Endothelial cell of umbilical vein (primary cell): ENCODE measurements at regions not wholly inside any gene's neighbourhood (a gene's known extent, or its start where the extent isn't known, plus 50 kb on each side); places are given as distances from the start of the nearest gene placed in this dataset.

Source experiments
- BruUV-seq: library from RNA; stranded (reverse); fragments of 400-500 nt; replicated peaks from 2 replicates; lab custom pipeline; 2021; lab: Mats Ljungman, UMichigan
- CTCF ChIA-PET: fragments of 300-600, 350-600 bp; sonication (Branson Sonifier 250); formaldehyde crosslinking; loops from one replicate; lab custom pipeline; 2021; ENCODE audit warnings: antibody characterized with exemption, inconsistent platforms; lab: Charles Lee
- POLR2A ChIA-PET: fragments of 300-600, 350-600 bp; sonication (Branson Sonifier 250); formaldehyde crosslinking; loops from one replicate; lab custom pipeline; 2021; ENCODE audit warnings: antibody characterized with exemption, inconsistent platforms; lab: Charles Lee
- DNase-seq: peaks from one replicate; pipeline ENCODE4 v3.0.0-alpha.2; 2011; ENCODE audit warnings: low read depth, low spot score
- FAIRE-seq: peaks from 2 replicates; lab custom pipeline; 2011; peaks lifted over from hg19 to GRCh38; lab: Jason Lieb, UNC
- H2AFZ ChIP-seq: 2 replicates; pipeline ENCODE4 v1.6.0; 2012; ENCODE audit warnings: low read depth, low read length, control low read depth, inconsistent platforms
- H3K27ac ChIP-seq: 2 replicates; pipeline ENCODE4 v1.5.1; 2011; ENCODE audit warnings: low read depth, mild to moderate bottlenecking, control low read depth, low read length, moderate library complexity; ENCODE audit not compliant: insufficient read depth
- H3K27me3 ChIP-seq, 2 experiments: 2 replicates each; pipeline versions ENCODE4 v1.6.0 to v1.6.1; 2011; ENCODE audit warnings: low read length in 2 of 2, mixed read lengths in 1 of 2; ENCODE audit not compliant: control insufficient read depth in 2 of 2, insufficient read depth in 2 of 2
- H3K36me3 ChIP-seq, 2 experiments: 2 replicates in 1 of 2; 3 replicates in 1 of 2; pipeline ENCODE4 v1.5.1; 2011; ENCODE audit warnings: low read length in 2 of 2, mild to moderate bottlenecking in 1 of 2, moderate library complexity in 1 of 2; ENCODE audit not compliant: control insufficient read depth in 2 of 2, insufficient read depth in 2 of 2; ENCODE audit errors: extremely low read depth in 1 of 2
- H3K4me1 ChIP-seq: 3 replicates; pipeline ENCODE4 v1.5.1; 2011; ENCODE audit warnings: mild to moderate bottlenecking, low read length; ENCODE audit not compliant: control insufficient read depth, insufficient read depth; ENCODE audit errors: extremely low read depth
- H3K4me2 ChIP-seq: 2 replicates; pipeline ENCODE4 v1.6.1; 2011; ENCODE audit warnings: low read length, control low read depth, mixed read lengths; ENCODE audit not compliant: insufficient read depth
- H3K4me3 ChIP-seq, 3 experiments: fragments of 200-600 bp in 1 of 3; sonication (generic), shearing (Covaris generic) in 1 of 3; replicated peaks in 1 of 3; 2 replicates each; pipeline ENCODE4 v1.5.1; 2011 to 2016; ENCODE audit warnings: control low read depth in 3 of 3, low read length in 3 of 3, mild to moderate bottlenecking in 2 of 3, inconsistent platforms in 1 of 3, low read depth in 1 of 3, moderate library complexity in 1 of 3; ENCODE audit not compliant: insufficient read depth in 1 of 3
- H3K79me2 ChIP-seq: 2 replicates; pipeline ENCODE4 v1.6.0; 2012; ENCODE audit warnings: low read length, inconsistent platforms; ENCODE audit not compliant: control insufficient read depth, insufficient read depth
- H3K9ac ChIP-seq: replicated peaks from 2 replicates; pipeline ENCODE3; 2011; ENCODE audit warnings: low read length, control low read depth; ENCODE audit not compliant: insufficient read depth; ENCODE audit errors: extremely low read depth
- H3K9me1 ChIP-seq: replicated peaks from 3 replicates; pipeline ENCODE4 v1.6.0; 2011; ENCODE audit warnings: mild to moderate bottlenecking, low read length; ENCODE audit not compliant: control insufficient read depth, insufficient read depth; ENCODE audit errors: extremely low read depth
- H3K9me3 ChIP-seq: replicated peaks from 2 replicates; pipeline ENCODE4 v1.5.1; 2012; ENCODE audit warnings: low read length, inconsistent platforms; ENCODE audit not compliant: control insufficient read depth, insufficient read depth
- H4K20me1 ChIP-seq: replicated peaks from 2 replicates; pipeline ENCODE3; 2011; ENCODE audit warnings: mild to moderate bottlenecking, low read length; ENCODE audit not compliant: control insufficient read depth, insufficient read depth; ENCODE audit errors: extremely low read depth
- CTCF ChIP-seq, 2 donors: IDR thresholded peaks; 1 replicate in 1 of 2; 2 replicates in 1 of 2; pipeline ENCODE4 v1.5.1; 2011; ENCODE audit warnings: low read length in 2 of 2, mild to moderate bottlenecking in 2 of 2, moderate library complexity in 2 of 2, control low read depth in 1 of 2, inconsistent platforms in 1 of 2, low read depth in 1 of 2; ENCODE audit not compliant: insufficient read depth in 1 of 2; ENCODE audit errors: extremely low read depth in 1 of 2
- EZH2 ChIP-seq: IDR thresholded peaks from 2 replicates; pipeline ENCODE4 v1.6.1; 2012; ENCODE audit warnings: borderline replicate concordance, low read depth, mild to moderate bottlenecking, moderate library complexity, low read length, inconsistent platforms; ENCODE audit not compliant: severe bottlenecking
- FOS ChIP-seq: IDR thresholded peaks from 2 replicates; pipeline ENCODE4 v1.6.1; 2011; ENCODE audit warnings: mild to moderate bottlenecking, low read length, moderate library complexity, borderline replicate concordance; ENCODE audit not compliant: insufficient read depth
- GATA2 ChIP-seq: IDR thresholded peaks from 2 replicates; pipeline ENCODE4 v1.7.0; 2011; ENCODE audit warnings: low read depth, mild to moderate bottlenecking, moderate library complexity, mixed read lengths, low read length; ENCODE audit not compliant: insufficient read length, insufficient read depth
- JUN ChIP-seq: IDR thresholded peaks from 2 replicates; pipeline ENCODE4 v1.6.1; 2011; ENCODE audit warnings: borderline replicate concordance, low read depth; ENCODE audit not compliant: insufficient read length, insufficient read depth
- MAX ChIP-seq: IDR thresholded peaks from 2 replicates; pipeline ENCODE4 v1.6.1; 2011; ENCODE audit not compliant: insufficient read depth, insufficient read length
- MYC ChIP-seq: IDR thresholded peaks from one replicate; pipeline ENCODE4 v1.6.1; 2011; ENCODE audit warnings: mild to moderate bottlenecking, low read depth, low read length
- POLR2A ChIP-seq: IDR thresholded peaks from 2 replicates; pipeline ENCODE4 v1.6.1; 2012; ENCODE audit warnings: low read depth, mild to moderate bottlenecking, control low read depth, low read length
- POLR2AphosphoS5 ChIP-seq: IDR thresholded peaks from 2 replicates; pipeline ENCODE4 v1.6.1; 2012; ENCODE audit warnings: low read depth, mild to moderate bottlenecking, control low read depth, low read length, moderate library complexity; ENCODE audit not compliant: insufficient read depth
- dilution Hi-C: fragments of 300-500 bp; cut with MboI; formaldehyde crosslinking; loops from one replicate; pipeline ENCODE4 v1.15.0; 2019; ENCODE audit warnings: low sequenced_read_pairs; ENCODE audit not compliant: extremely low pct_ligation_motif_present
- intact Hi-C: fragments of 100-400 bp; cut with micrococcal nuclease; formaldehyde crosslinking; loops from one replicate; pipeline ENCODE4 v1.10.0; 2022

GRCh38 chr2:226050822-226051221, 651.3 kb downstream of the NYAP2 start:
- TF ChIP-seq JUN (no peak), MYC (no peak), POLR2A (no peak), EZH2 (no peak), FOS (peak; percentile 46), CTCF (IDR thresholded peaks at IDR 0.05; ENCODE audit: extremely low read depth in 1 of 2, insufficient read depth in 1 of 2, low read depth in 1 of 2, low read length in 2 of 2) (no peak), MAX (no peak), POLR2AphosphoS5 (no peak), GATA2 (peak; percentile 39)
- Histone ChIP-seq H3K4me3 (no peak overlapping the region), H3K9me1 (no peaks in the 10 kb centered on the region), H3K36me3 (no peaks in the 10 kb centered on the region), H4K20me1 (no peaks in the 10 kb centered on the region), H3K79me2 (no peaks in the 10 kb centered on the region), H3K4me1 (no peaks in the 10 kb centered on the region), H3K9ac (no peak overlapping the region), H3K9me3 (no peaks in the 10 kb centered on the region), H2AFZ (no peak overlapping the region), H3K27me3 (no peaks in the 10 kb centered on the region), H3K27ac (no peak overlapping the region), H3K4me2 (no peak overlapping the region)
- DNase-seq (no peak), FAIRE-seq (no peak)
- dilution Hi-C loops, result no loop called here
- BruUV-seq, result no TSS peak
- ChIA-PET CTCF (no interaction called here), POLR2A (no interaction called here)
- intact Hi-C loops, result no loop called here
